GM10248 (cell line): ENCODE measurements at regions not wholly inside any gene's neighbourhood (a gene's known extent, or its start where the extent isn't known, plus 50 kb on each side); places are given as distances from the start of the nearest gene placed in this dataset.

ENCODE experiments used
- CTCF ChIA-PET: fragments of 300-600 bp; sonication (Branson Sonifier 250); formaldehyde crosslinking; extraction: SDS; loops from one replicate; lab custom pipeline; 2021; ENCODE audit warnings: antibody characterized with exemption; lab: Yijun Ruan, JAX
- POLR2A ChIA-PET: fragments of 350-650 bp; sonication (Branson Sonifier 250); formaldehyde crosslinking; extraction: SDS; loops from one replicate; lab custom pipeline; 2020; ENCODE audit warnings: antibody characterized with exemption; lab: Yijun Ruan, JAX
- DNase-seq: peaks from one replicate; pipeline ENCODE4 v3.0.0; 2012; ENCODE audit errors: extremely low spot score
- TF ChIP-seq, protein P1 (sequence below): IDR thresholded peaks from 2 replicates; pipeline ENCODE4 v1.5.1; 2012; ENCODE audit warnings: mild to moderate bottlenecking, low read depth; ENCODE audit errors: extremely low read depth, missing control alignments, control extremely low read depth

DNA sequence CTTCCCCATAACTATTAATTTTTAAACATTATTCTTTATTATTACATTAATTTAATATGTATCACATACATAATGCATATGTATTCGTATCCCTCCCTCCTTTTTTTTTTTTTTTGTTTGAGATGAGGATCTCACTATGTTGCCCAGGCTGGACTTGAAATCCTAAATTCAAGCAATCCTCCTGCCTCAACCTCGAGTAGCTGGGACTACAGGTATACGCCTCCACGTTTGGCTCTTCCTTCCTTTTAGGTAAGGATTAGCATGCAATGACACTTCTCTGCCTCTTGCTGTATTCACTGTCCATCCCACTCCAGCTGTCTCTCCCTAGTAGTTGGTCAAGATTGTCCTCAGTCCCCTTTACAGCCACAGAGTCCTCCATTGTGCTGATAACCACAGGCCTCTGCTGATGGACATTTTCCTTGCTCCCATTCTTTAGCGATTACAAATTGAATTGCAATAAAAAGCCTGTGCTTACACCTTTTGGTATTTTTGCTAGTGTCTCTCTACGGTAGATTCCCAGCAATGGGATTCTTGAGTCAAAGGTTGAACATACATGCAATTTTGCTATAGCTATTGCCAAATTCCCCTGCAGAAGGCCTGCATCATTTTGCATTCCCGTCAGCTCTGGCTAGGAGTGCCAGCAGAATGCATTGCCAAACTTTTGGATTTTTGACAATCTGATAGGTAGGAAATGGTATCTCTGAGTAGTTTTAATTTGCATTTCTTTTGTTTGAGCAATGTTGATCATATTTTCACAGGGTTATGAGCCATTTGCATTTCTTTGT, 156.6 kb downstream of the SMAD6 start:
- TF ChIP-seq, protein P1, sequence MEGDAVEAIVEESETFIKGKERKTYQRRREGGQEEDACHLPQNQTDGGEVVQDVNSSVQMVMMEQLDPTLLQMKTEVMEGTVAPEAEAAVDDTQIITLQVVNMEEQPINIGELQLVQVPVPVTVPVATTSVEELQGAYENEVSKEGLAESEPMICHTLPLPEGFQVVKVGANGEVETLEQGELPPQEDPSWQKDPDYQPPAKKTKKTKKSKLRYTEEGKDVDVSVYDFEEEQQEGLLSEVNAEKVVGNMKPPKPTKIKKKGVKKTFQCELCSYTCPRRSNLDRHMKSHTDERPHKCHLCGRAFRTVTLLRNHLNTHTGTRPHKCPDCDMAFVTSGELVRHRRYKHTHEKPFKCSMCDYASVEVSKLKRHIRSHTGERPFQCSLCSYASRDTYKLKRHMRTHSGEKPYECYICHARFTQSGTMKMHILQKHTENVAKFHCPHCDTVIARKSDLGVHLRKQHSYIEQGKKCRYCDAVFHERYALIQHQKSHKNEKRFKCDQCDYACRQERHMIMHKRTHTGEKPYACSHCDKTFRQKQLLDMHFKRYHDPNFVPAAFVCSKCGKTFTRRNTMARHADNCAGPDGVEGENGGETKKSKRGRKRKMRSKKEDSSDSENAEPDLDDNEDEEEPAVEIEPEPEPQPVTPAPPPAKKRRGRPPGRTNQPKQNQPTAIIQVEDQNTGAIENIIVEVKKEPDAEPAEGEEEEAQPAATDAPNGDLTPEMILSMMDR, result no peak
- POLR2A ChIA-PET, result no interaction called here
- CTCF ChIA-PET, result interaction anchor here (1.1 kb wide), 1 partner anchor 243 kb away, joined by 3 read pairs; no protein-coding TSS in a partner anchor
- no peak for DNase-seq

DNA sequence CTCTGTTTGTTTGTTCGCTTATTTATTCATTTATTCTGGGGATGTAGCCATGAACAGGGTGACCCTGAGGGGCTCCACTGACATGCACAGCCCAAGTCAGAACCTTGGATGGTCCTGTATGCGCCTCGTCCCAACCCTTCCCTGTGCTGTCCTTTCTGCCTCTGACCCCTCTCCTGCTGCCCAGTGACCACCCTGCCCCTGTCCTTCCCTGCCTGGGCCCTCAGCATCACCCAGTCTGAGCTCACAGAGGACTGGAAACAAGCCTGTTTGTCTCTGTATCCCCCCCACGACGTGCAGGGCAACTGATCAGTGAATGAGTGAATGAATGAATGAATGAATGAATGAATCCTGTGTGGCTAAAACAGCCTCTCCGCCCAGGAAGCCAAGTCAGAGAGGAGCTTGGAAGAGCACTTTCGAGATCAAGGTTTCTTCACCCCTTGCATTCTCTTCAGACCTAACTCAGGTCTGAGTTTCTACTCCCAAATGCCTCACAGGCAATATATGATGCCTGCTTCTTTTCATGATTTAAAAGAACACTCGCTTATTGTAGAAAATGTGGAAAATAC, 157.7 kb downstream of the SMAD6 start:
- CTCF ChIA-PET, result interaction anchor here (3.1 kb wide), 1 partner anchor 8 kb away, joined by 34 read pairs; no protein-coding TSS in a partner anchor
- POLR2A ChIA-PET, result no interaction called here
- no peak for DNase-seq
- TF ChIP-seq, protein P1, result no peak

DNA sequence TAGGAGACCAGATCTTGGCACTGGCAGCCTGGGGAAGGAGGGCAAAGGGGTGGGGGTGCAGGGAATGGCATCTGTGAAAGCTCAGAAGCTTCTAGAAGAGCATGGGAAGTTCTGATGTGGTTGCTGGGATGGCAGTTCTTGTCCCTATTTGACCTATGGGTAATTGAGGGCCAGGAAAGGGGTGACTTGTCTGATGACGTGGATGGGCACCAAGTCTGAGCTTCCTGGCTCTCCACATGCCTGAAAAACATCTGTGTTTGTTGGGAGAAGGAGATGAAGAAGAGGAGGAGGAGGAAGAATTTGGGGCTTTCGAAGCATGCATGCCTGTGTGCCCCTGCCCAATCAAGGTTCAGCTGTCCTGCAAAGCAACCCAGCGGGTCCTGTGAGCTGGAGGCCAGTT, 158.8 kb downstream of the SMAD6 start:
- TF ChIP-seq, protein P1, result no peak
- ChIA-PET CTCF (interaction anchor here (1.1 to 3.1 kb wide), 5 partner anchors 10 to 258 kb away, joined by 3 to 34 read pairs (median 7); no protein-coding TSS in a partner anchor), POLR2A (no interaction called here)
- DNase-seq, result no peak

DNA sequence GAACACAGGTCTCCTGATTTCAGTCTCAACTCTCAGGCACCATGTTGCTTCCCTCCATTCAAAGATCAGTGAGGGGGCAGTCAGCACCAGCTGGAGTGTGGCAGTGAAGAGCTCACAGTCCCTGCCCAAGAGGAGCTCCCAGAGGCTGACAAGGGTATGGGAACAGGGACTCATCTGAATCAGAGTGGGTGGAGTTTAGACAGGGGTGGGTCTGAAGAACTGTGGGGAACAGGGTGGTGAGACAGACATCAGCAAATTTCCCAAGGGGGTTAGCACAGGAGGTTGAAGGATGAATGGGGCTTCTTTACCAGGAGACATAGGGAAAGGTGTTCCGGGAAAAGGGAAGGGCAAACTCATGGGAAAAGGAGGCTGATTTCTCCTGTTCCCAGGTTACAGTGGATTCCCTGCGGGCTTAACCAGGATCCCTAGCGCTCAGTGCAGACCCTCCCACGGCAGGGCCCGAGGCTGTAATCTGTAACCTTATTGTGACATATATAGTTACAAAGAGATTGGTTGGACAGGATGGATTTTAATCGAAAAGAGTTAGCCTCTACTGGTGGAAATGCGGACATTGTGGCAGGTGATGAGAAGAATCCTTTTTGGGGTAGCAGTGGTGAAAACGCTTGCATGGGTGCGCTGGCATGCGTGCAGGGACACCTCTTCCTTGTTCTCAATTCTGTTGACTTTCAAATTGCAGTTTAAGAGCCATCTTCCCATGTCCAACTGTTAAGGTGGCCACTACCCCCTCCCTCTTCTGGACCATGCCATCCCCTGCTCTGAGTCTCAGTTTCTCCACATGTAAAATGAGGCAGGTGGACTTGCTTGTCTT, 160.3 kb downstream of the SMAD6 start:
- POLR2A ChIA-PET, result no interaction called here

DNA sequence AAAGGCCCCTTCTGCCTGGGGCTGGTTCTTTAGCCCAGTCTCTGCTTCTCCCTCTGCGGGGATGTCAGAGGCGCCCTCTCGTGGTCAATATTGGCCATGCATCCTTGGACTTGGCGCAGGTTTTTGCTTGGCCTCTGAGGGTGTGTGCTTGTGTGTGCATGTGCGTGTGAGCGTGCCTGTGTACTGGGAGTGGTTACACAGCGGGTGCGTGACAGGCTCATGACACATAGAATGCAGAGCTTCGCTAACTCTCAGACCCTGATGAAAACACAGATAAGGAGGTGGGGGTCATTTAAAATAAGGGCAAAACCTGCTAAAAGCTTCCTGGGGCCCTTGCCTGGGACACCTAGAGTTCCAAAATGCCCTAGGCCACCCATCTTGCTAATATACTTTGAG, 160.9 kb downstream of the SMAD6 start:
- ChIA-PET POLR2A (no interaction called here), CTCF (interaction anchor here (0.6 to 2.4 kb wide), 6 partner anchors 11 to 244 kb away, joined by 3 to 21 read pairs (median 4); no protein-coding TSS in a partner anchor)
- DNase-seq, result peak; percentile 80
- TF ChIP-seq, protein P1, result peak; percentile 95

More for the DNA sequence above, 160.3 kb downstream of the SMAD6 start:
- CTCF ChIA-PET, result interaction anchor here (1.0 to 3.1 kb wide), 9 partner anchors 11 to 259 kb away, joined by 3 to 34 read pairs (median 5); no protein-coding TSS in a partner anchor
- no peak for DNase-seq
- TF ChIP-seq, protein P1, result no peak
